Liver (tissue), 3 donors: ENCODE measurements at regions not wholly inside any gene's neighbourhood (a gene's known extent, or its start where the extent isn't known, plus 50 kb on each side); places are given as distances from the start of the nearest gene placed in this dataset.

Experiments
- CTCF ChIP-seq: fragments of 150-350 bp; IDR thresholded peaks from 2 replicates; pipeline ENCODE4 v1.5.1; 2017; ENCODE audit warnings: improper control_type of control experiment, low read depth, low read length; ENCODE audit not compliant: missing input control
- EGR1 ChIP-seq, 2 donors: IDR thresholded peaks; 2 replicates each; pipeline ENCODE4 v1.6.1; 2016 to 2018; ENCODE audit warnings: antibody characterized with exemption in 2 of 2, low read depth in 2 of 2
- FOXA1 ChIP-seq: IDR thresholded peaks from 2 replicates; pipeline ENCODE4 v1.6.1; 2016; ENCODE audit warnings: antibody characterized with exemption
- FOXA2 ChIP-seq: IDR thresholded peaks from 2 replicates; pipeline ENCODE4 v1.6.1; 2016; ENCODE audit warnings: antibody characterized with exemption
- GABPA ChIP-seq, 2 donors: IDR thresholded peaks in 1 of 2; conservative IDR thresholded peaks in 1 of 2; 2 replicates each; pipeline ENCODE4 v1.6.1; 2016; ENCODE audit warnings: antibody characterized with exemption in 2 of 2, mild to moderate bottlenecking in 1 of 2, moderate library complexity in 1 of 2
- JUND ChIP-seq, 2 donors: IDR thresholded peaks; 2 replicates each; pipeline ENCODE4 v1.6.1; 2016; ENCODE audit warnings: antibody characterized with exemption in 2 of 2
- RAD21 ChIP-seq, 2 donors: IDR thresholded peaks; 2 replicates each; pipeline ENCODE4 v1.6.1; 2016; ENCODE audit warnings: antibody characterized with exemption in 2 of 2, mild to moderate bottlenecking in 2 of 2
- RXRA ChIP-seq, 2 donors: IDR thresholded peaks; 2 replicates each; pipeline ENCODE4 v1.6.1; 2017 to 2018; ENCODE audit warnings: antibody characterized with exemption in 2 of 2, mild to moderate bottlenecking in 1 of 2
- SP1 ChIP-seq: IDR thresholded peaks from 2 replicates; pipeline ENCODE4 v1.6.1; 2018; ENCODE audit warnings: antibody characterized with exemption, mild to moderate bottlenecking
- TAF1 ChIP-seq: conservative IDR thresholded peaks from 2 replicates; pipeline ENCODE4 v1.6.1; 2016; ENCODE audit warnings: antibody characterized with exemption, mild to moderate bottlenecking
- YY1 ChIP-seq: IDR thresholded peaks from 2 replicates; pipeline ENCODE4 v1.6.1; 2016; ENCODE audit warnings: antibody characterized with exemption, mild to moderate bottlenecking
- TF ChIP-seq, protein P1 (sequence below): IDR thresholded peaks from 2 replicates; pipeline ENCODE4 v1.6.1; 2016; ENCODE audit warnings: antibody characterized with exemption, mild to moderate bottlenecking
- TF ChIP-seq, protein P2 (sequence below): IDR thresholded peaks from 2 replicates; pipeline ENCODE4 v1.6.1; 2016; ENCODE audit warnings: antibody characterized with exemption
- TF ChIP-seq, protein P3 (sequence below): IDR thresholded peaks from 2 replicates; pipeline ENCODE4 v1.6.1; 2016; ENCODE audit warnings: antibody characterized with exemption
- donor health status: healthy.
- donor health status: healthy.

DNA sequence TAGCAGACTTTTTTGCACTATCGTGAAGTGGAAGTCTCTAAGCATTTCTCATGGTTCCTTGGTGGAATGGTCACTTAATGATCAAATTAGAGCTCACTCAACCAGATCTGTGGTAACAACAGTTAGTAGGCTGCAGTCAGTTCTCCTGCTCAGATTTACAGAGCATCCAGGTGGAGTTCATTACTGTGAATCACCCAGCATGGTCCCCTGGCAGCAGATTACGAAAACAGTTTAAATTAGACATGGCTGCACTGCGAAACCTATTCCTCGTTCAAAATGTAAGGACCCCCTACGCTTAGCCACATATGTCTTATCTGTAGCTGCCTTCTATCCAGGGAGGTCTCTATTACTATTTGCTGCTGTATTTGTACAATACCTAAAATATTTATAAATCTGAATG, 823.6 kb upstream of the ARRDC3 start:
- TF ChIP-seq GABPA (IDR thresholded peaks at IDR 0.05 in 1 of 2, conservative IDR thresholded peaks at IDR 0.05 in 1 of 2) (no peak), CTCF (no peak), SP1 (no peak), RAD21 (IDR thresholded peaks at IDR 0.05) (no peak), TAF1 (no peak), JUND (IDR thresholded peaks at IDR 0.05) (no peak), EGR1 (IDR thresholded peaks at IDR 0.05; ENCODE audit: low read depth in 2 of 2) (no peak), FOXA1 (no peak), FOXA2 (no peak), RXRA (IDR thresholded peaks at IDR 0.05) (no peak), YY1 (no peak)
- TF ChIP-seq, protein P1, sequence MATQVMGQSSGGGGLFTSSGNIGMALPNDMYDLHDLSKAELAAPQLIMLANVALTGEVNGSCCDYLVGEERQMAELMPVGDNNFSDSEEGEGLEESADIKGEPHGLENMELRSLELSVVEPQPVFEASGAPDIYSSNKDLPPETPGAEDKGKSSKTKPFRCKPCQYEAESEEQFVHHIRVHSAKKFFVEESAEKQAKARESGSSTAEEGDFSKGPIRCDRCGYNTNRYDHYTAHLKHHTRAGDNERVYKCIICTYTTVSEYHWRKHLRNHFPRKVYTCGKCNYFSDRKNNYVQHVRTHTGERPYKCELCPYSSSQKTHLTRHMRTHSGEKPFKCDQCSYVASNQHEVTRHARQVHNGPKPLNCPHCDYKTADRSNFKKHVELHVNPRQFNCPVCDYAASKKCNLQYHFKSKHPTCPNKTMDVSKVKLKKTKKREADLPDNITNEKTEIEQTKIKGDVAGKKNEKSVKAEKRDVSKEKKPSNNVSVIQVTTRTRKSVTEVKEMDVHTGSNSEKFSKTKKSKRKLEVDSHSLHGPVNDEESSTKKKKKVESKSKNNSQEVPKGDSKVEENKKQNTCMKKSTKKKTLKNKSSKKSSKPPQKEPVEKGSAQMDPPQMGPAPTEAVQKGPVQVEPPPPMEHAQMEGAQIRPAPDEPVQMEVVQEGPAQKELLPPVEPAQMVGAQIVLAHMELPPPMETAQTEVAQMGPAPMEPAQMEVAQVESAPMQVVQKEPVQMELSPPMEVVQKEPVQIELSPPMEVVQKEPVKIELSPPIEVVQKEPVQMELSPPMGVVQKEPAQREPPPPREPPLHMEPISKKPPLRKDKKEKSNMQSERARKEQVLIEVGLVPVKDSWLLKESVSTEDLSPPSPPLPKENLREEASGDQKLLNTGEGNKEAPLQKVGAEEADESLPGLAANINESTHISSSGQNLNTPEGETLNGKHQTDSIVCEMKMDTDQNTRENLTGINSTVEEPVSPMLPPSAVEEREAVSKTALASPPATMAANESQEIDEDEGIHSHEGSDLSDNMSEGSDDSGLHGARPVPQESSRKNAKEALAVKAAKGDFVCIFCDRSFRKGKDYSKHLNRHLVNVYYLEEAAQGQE: no peak
- TF ChIP-seq, protein P2, sequence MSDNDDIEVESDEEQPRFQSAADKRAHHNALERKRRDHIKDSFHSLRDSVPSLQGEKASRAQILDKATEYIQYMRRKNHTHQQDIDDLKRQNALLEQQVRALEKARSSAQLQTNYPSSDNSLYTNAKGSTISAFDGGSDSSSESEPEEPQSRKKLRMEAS: no peak
- TF ChIP-seq, protein P3, sequence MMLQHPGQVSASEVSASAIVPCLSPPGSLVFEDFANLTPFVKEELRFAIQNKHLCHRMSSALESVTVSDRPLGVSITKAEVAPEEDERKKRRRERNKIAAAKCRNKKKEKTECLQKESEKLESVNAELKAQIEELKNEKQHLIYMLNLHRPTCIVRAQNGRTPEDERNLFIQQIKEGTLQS: no peak
